Germinal center (tissue), 1 donor: ENCODE measurements at regions not wholly inside any gene's neighbourhood (a gene's known extent, or its start where the extent isn't known, plus 50 kb on each side); places are given as distances from the start of the nearest gene placed in this dataset.

Experiments
- DNase-seq: peaks from one replicate; pipeline ENCODE4 v3.0.0; 2012; ENCODE audit warnings: mixed read lengths, low spot score

DNA sequence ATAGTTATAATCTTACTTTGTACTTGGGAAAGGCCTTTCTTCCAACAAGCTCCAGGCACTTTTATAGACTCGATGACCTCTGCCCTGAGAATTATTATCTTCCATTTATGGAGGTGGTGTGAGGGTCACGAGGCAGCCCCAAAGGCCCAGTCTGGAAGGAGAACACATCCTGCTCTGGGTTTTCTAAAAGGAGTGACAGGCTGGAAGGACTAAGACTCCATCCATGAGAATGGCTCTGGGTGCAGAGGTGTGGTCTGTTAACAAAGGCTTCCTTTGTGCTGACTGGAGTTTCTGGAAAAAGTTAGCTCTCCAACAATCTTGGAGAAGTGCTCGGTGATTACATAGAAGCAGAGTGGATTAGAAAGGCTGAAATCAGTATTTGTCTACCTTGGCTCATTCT is 74.7 kb upstream of the SESN3 start:
- no peak for DNase-seq

DNA sequence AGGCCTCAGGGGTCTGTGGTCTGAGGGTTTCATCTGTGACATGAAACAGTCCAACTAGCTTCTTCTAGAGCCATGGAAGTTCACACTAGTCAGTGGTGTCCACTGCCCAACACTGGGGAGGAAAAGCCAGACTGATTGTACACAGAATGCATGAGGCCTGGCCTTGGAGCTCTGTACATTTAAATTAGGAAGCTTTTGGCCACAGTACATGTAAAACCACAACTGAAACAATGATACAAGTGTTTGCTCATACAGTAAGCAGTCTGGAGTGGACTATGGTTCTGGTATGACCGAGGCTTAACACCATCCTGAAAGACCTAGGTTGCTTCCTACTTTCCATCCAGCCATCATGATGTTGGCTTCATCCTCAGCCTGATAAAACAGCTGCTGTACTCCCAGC is 73.8 kb upstream of the SESN3 start:
- DNase-seq = no peak

- DNase-seq = no peak
Observed at GRCh38 chr11:95302211-95302610, 71.2 kb upstream of the SESN3 start.

- DNase-seq = no peak
Observed at GRCh38 chr11:95301474-95301873, 70.5 kb upstream of the SESN3 start.

GRCh38 chr11:95299078-95299679 is 68.2 kb upstream of the SESN3 start:
- no peak for DNase-seq

DNA sequence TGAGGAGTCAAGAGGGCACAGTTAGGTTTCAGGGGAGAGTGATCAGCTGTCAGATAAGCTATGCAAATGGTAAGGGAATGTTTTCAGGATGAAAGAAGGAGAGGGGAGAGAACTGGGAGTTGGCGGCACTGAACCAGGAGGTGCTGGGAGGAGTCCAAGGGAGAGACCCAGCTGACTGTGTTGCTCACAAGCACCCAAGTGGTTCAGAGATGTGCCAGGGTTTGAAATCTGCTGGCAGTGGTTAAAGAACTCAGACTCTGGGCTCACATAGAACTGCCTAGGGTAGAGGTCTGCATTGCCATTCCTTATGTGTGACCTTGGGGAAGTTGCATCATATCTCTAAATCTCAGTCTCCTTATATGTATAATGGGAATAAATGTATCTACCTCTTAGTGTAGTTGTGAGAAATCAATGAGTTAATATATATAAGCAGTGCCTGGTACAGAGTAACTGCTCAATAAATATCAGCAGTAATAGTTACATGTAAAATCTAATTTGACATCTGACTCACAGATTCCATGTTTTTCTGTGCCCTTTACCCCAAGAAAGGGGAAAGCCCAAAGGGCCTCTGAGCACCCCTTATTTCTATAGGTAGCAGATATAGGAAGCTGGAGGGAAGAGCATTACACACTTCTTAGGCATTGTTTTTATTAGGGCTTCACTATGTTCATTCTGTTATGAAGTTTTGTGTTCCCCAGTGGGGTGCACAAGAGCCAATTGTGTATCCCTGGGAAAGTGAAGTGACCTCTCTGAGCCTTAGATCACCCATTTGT is 66.9 kb upstream of the SESN3 start:
- DNase-seq = no peak

DNA sequence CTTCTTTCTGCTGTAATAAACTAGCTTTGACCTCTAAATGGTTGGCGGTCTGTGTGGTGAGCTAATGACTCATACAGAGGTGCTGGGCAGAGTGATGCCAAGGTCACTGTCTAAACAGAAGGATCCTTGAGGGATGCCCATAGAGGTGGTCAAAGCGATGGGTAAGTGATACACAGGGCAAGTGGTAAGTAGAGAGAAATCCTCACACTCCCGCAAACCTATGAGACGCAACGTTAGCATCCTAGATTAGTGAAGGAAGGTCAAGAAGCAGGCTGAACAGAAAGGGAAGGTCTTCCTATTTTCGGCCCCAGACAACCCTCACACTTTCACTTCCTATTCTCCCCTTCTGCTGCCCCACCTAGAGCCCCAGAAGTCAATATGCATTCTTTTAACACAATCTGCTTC is 65.6 kb upstream of the SESN3 start:
- peak; percentile 36 for DNase-seq

GRCh38 chr11:95296165-95296564 is 65.2 kb upstream of the SESN3 start:
- DNase-seq = no peak

DNA sequence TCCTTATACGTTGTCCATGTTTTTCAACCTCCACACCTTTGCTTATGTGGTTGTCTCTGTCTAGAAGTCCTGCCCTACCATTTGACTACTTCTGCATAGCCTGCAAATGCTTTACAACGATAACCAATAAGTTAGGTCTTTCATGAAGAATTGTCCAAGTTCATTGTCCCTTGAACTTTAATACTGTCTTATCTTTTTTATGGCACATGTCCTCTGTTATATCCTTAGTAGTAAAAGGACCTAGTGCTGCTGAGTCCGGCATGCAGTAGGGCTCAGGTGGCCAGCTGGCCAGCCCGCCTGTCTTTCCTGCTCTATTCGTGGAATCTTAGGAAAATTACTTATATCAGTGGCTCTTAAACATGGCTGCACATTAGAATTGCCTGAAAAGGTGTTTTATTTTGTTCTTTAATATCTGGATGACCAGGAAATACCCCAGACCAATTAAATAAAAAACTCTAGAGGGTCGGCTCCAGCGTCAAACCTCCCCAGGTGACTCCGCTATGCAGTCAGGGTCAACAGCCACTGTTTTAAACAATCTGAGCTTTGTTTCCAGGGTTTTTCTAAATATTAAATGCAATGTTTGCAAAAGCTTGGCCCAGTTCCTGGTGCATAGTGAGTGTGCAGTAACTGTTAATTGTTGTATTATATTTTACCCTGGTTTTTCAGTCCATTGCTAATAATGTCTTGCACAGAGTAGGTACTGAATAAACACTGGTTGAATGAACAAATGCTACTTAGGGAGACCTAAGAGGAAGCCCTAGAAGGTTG is 64.6 kb upstream of the SESN3 start:
- no peak for DNase-seq

DNA sequence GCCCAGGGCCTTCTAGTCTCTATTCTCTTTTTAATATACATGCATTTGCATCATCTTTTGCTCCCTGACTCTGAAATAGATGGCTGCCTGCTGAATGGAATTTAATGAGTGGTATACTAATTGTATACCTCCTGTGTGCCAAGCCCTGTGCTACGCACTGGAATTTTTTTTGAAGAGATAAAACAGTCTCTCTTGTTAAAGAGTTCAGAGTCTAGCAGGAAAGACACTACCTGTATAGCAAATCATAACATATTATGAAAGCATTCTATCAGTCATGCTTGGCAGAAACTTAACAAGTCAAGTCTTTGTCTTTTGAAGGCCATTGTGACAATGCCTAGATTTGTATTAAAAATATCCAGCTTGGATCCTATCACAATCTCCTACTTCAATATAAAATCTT is 63.7 kb upstream of the SESN3 start:
- no peak for DNase-seq

- DNase-seq = no peak
Observed at GRCh38 chr11:95293116-95293515, 62.1 kb upstream of the SESN3 start.

DNA sequence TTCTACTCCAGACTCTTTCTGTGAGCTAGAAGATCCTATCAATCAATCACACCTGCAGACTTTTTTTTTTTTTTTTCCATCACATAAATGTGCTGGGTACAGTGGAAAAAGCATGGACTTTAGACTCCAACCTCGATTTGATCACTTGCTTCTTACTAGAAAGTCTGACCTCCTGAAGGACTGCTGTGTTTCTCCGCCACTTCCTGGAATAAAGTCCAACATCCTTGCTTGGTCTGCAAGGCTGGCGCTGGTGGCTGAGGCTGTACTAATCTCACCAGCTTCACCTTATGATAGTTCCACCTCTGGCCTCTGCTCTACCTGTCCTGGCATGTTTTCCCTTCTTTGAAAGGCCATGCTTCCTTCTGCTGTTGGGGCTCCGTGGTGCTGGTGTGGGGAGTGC is 60.9 kb upstream of the SESN3 start:
- no peak for DNase-seq

DNA sequence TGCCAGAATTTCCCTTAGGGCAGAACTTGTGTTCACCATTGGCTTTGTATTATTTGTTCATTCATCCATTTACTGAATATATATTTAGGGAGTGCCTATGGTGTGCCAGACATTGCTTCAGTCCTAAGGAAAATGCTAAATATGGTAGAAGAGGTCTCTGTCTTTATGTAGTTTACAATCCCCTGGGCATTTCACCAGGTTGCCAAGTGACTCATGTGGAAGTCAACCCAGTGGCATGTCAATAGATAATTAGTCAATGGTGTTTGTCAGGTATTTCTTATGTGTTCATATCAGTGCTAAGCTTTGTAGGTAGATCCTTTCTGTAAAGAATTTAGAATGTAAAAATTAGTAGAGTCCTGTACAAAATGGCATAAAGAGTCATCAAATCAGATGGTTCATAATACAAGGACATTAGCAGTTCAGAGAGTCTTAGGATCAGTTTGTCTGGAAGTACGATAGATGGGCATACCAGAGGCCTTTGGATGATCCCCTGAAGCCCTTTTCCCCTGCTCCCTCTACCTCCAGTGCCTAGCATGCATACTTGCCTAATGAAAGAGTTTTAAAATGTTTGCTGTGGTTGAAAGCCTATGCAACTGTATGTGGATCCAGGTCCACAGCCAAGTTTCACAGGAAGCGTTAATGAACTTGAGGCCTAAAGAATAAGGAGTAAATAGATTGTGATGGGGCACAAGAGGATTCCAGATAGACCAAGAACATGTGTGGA is 58.5 kb upstream of the SESN3 start:
- no peak for DNase-seq

DNA sequence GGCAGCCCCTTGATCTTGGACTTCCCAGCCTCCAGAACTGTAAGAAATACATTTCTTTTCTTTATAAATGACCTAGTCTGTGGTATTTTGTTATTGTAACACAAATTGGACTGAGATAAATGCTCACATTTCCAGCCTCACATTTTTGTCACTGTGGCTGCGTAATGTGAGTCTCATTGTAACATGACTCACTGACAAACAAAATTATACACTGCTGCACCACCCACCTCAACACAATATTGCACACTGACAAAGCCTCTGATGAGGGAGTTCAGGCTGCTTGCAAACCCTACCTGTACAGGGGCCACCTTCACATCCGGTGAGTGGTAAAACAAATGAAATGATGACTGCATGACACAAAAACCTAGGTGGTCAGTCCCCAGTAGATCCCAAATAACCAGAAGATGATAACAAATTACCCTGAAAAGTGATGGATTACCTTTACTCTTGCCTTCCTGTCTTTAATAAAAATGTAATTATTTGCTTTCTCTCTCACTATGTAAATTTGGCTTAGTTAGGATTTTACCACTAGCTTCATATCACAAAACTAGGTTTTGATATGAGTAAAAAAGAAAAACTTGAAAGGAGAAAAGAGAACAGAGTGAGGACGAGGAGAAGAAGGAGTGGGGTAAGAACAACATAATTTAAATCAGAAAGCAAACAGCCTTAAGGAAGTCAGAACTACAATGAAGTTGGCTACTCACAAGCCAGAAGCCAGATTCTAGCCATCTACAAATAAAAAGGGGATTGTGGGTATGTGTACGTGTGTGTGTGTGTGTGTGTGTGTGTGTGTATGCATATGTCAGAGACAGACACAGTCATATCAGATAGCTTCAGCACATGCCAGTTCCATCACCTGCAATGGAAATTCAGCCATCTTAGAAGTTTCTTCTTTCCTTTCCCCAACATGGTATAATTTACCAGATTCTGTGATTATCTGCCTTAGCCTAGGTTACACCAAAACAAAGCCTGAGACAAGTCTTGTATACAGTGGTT is 53.4 kb upstream of the SESN3 start:
- no peak for DNase-seq

DNA sequence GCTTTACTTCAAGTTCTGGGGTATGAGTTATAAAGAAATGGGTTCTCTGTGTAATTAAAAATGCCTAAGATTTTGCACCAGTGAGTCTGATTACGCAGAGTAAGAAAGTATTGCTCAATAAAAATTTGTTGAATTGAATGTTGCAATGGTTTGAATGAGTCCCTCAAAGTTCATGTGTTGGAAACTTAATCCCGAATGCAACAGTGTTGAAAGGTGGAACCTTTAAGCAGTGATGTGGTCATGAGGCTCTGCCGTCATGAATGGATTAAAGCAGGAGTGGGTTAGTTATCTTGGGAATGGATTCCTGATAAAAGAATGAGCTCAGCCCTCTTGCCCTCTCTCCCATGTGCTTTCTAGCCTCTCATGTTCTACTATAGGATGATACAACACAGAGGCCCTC is 52.6 kb upstream of the SESN3 start:
- DNase-seq = no peak

DNA sequence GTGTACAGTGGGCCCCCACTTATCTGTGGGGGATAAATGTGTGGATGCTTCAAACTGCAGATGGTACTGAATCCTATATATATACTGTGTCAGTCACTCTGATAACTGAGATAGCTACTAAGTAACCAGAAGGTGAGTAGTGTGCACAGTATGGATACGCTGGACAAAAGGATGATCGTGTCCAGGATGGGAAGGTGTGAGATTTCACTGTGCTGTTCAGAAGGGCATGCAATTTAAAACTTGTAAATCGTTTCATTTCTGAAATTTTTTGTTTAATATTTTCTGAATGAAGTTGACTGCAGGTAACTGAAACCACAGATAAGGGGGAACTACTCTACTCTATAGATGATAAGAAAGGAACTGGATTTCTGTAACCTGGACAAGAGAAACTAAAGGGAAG is 52.1 kb upstream of the SESN3 start:
- DNase-seq = no peak

- no peak for DNase-seq
Observed at GRCh38 chr11:95282291-95282751, 51.3 kb upstream of the SESN3 start.
